Pancreas (tissue), 10 donors: ENCODE measurements at regions not wholly inside any gene's neighbourhood (a gene's known extent, or its start where the extent isn't known, plus 50 kb on each side); places are given as distances from the start of the nearest gene placed in this dataset.
A peak's percentile ranks its signal among the peaks of the same experiment; 100 is the strongest.

ENCODE experiments used
- ATAC-seq, 4 donors: fragments of 200-7000 bp; cut with Tn5 transposase; one replicate each; pipeline versions ENCODE4 v1.8.0 to v1.9.1; 2020; ENCODE audit warnings: mild to moderate bottlenecking in 4 of 4, moderate library complexity in 4 of 4
- DNase-seq, 6 donors: peaks; one replicate each; pipeline ENCODE4 v3.0.0-alpha.2; 2020
- FAIRE-seq: peaks from 2 replicates; lab custom pipeline; 2012; peaks lifted over from hg19 to GRCh38; lab: Jason Lieb, UNC
- H3K27ac ChIP-seq, 4 donors: fragments of 200-600 bp; sonication (generic); 1 replicate in 3 of 4; 2 replicates in 1 of 4; pipeline versions ENCODE4 v1.5.0 to v1.8.0; 2020
- H3K27me3 ChIP-seq, 4 donors: fragments of 200-600 bp; one replicate each; pipeline ENCODE4 v1.8.0; 2021
- H3K36me3 ChIP-seq, 3 donors: fragments of 200-600 bp; sonication (generic) in 1 of 3; one replicate each; pipeline versions ENCODE4 v1.5.0 to v1.8.0; 2020 to 2021
- H3K4me1 ChIP-seq, 3 donors: fragments of 200-600 bp; one replicate each; pipeline ENCODE4 v1.8.0; 2021
- H3K4me3 ChIP-seq, 4 donors: fragments of 200-600 bp; sonication (generic) in 2 of 4; one replicate each; pipeline versions ENCODE4 v1.5.0 to v1.8.0; 2020 to 2021
- H3K9me3 ChIP-seq, 4 donors: fragments of 200-600 bp; one replicate each; pipeline ENCODE4 v1.8.0; 2021
- CTCF ChIP-seq, 4 donors: fragments of 200-600 bp; sonication (generic) in 3 of 4; IDR thresholded peaks; one replicate each; pipeline versions ENCODE4 v1.5.0 to v1.8.0; 2021; ENCODE audit warnings: antibody characterized with exemption in 4 of 4
- WGBS, 2 donors: extraction: QIAGEN DNeasy Blood & Tissue Kit; methylation state at CpG; one replicate each; pipeline ENCODE4 v1.1.7; 2013; 5-methylcytosine and 5-hydroxymethylcytosine counted together
- intact Hi-C, 3 donors: fragments of 100-400 bp; cut with DNase I; formaldehyde crosslinking; loops; one replicate each; pipeline versions ENCODE4 v1.11.1 to v1.14.2; 2022
- donor health status: healthy with polysubstance abuse.
- donor health status: DM: no; HTN: no; CAD: no; lungs with moderate emphysema.
- donor health status: DM: no; HTN: no; CAD: no.
- donor health status: control.
- donor health status: control.
- donor health status: Bipolar disorder and iron deficiency.
- donor health status: DM: yes; HTN: yes; CAD: no.
- donor health status: DM: no; HTN: no; CAD: no.
- donor health status: DM: no; HTN: no; CAD: no.
- donor health status: DM: yes; HTN: yes; CAD: no.

DNA sequence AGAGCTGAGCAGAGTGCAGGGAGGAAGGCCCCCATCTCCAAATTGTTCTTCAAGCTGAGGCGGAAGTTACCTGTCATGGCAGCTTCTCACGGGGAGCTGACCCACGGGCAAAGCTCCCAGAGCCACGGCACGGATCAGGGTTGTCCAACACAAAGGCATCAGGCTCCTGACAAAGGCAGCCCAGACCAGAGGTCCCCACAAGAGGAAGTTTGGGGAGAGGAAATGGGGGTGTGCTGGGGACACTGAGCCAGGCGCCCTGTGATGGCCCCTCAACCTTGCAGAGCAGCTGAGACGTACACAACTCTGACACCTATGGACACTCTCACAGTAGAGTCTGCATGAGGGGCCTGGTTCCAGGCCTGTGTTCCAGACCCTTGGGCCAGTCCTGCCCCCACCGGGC, 95.6 kb downstream of the CTTN start:
- no peak for FAIRE-seq
- ATAC-seq, result no peak
- H3K9me3 ChIP-seq, result no peaks in the 10 kb centered on the region
- WGBS, 2 donors, result 95 to 98% methylated on average over 8 of the region's 8 CpGs
- H3K4me1 ChIP-seq, result no peaks in the 10 kb centered on the region
- peaks cover 0 to 9% (median 0%) of the 10 kb centered on the region in 3 donors for H3K36me3 ChIP-seq
- no peak for TF ChIP-seq CTCF (IDR thresholded peaks at IDR 0.05)
- H3K4me3 ChIP-seq, result no peak overlapping the region
- intact Hi-C loops, result no loop called here
- no peak overlapping the region for H3K27ac ChIP-seq
- peak in 1 of 6 donors; percentile 37 for DNase-seq
- no peaks in the 10 kb centered on the region for H3K27me3 ChIP-seq

DNA sequence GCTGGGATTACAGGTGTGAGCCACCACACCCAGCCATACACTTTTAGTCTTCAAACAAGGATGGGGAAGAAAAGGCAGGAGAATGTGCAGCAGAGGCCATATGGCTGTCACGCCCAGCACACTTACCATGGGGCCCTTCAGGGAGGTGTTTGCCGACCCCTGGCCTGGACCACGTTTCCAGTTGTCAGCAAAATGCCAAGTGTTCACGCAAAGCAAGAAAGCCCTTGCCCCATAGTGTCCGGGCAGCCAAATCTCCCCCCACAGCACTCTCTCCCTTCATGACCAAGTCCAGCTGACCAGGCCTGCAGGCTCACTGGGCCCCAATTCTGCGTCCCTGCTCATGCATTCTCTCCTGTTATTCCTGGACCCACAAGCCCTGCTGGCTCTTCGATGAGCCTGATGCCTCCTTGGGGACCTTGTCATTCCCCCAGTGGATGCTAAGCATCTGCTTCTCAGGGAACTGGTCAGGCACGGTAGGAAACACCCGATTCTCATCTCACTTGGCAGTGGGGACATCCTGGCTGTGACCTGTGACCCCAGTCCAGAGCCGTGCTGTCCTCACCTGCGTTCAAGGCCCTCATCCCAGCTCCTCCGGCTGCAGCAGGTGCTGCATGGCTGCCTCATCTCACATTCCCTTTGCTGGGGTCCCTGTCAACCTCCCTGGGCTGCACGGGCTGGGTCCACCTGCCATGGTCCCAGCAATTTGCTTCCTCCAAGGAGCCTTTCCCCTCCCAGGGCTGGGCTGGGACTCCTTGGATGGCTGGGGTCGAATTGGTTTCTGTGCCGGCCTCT, 96.4 kb downstream of the CTTN start:
- peaks cover 0 to 9% (median 0%) of the 10 kb centered on the region in 3 donors for H3K36me3 ChIP-seq
- TF ChIP-seq CTCF (IDR thresholded peaks at IDR 0.05), result no peak

DNA sequence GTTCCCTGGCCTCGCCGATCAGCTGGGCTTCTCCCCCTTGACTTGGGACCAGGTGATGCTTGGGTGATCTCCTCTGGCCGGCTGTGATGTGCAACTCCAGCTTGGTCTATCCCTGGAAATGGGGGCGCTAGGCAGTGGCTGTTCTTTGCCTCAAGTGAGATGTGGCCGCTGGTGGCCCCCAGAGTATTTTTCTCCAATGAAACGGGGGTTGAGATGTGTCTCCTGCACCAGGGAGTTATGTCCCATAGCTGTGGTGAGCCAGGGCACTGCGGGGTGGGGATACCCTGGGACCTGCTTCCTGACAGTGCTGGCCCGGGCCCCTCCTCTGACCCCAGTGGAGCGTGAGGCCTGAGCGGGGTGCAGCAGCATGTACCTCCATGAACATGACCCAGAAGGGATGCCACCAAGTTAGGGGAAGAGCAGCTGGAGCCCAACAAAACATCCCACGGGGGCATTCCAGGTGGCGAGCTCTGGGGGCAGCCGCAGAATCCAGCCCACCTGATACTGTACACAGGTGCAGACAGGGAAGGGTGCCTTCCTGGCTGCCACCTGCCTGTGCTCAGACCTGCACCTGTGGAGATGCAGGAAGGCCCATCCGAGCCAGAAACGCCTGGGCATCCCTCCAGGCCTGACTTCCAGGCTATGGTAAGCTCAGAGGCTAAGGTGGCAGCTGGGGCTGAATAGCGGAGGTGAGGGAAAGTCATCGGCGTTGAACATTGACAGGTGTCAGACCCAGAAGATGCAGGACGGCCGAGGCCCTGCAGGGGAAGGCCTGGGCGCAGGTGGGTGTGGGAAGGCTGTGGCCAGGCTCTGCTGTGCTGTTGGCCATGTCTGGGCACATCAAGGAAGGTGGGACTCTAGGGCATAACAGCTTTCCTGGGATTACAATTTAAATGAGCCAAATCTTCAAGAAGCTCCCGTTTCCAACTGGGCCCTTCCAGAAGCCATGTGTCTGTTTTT, 97.3 kb downstream of the CTTN start:
- Histone ChIP-seq H3K27ac (no peak overlapping the region), H3K36me3 (peaks cover 0 to 9% (median 0%) of the 10 kb centered on the region in 3 donors), H3K4me1 (no peaks in the 10 kb centered on the region), H3K9me3 (no peaks in the 10 kb centered on the region), H3K27me3 (no peaks in the 10 kb centered on the region), H3K4me3 (no peak overlapping the region)
- TF ChIP-seq CTCF (IDR thresholded peaks at IDR 0.05), result no peak
- FAIRE-seq (no peak), DNase-seq (peak in 1 of 6 donors; percentile 40), ATAC-seq (no peak)
- intact Hi-C loops, result no loop called here
- WGBS, 2 donors, result 92 to 94% methylated on average over 22 of the region's 22 CpGs

More for the DNA sequence above, 96.4 kb downstream of the CTTN start:
- H3K4me3 ChIP-seq, result no peak overlapping the region
- no peak for ATAC-seq
- FAIRE-seq, result no peak
- intact Hi-C loops, result no loop called here
- H3K9me3 ChIP-seq, result no peaks in the 10 kb centered on the region
- 90 to 99% methylated on average over 15 of the region's 15 CpGs for WGBS, 2 donors
- H3K4me1 ChIP-seq, result no peaks in the 10 kb centered on the region
- H3K27ac ChIP-seq, result no peak overlapping the region
- peak in 1 of 6 donors; percentile 44 for DNase-seq
- no peaks in the 10 kb centered on the region for H3K27me3 ChIP-seq

DNA sequence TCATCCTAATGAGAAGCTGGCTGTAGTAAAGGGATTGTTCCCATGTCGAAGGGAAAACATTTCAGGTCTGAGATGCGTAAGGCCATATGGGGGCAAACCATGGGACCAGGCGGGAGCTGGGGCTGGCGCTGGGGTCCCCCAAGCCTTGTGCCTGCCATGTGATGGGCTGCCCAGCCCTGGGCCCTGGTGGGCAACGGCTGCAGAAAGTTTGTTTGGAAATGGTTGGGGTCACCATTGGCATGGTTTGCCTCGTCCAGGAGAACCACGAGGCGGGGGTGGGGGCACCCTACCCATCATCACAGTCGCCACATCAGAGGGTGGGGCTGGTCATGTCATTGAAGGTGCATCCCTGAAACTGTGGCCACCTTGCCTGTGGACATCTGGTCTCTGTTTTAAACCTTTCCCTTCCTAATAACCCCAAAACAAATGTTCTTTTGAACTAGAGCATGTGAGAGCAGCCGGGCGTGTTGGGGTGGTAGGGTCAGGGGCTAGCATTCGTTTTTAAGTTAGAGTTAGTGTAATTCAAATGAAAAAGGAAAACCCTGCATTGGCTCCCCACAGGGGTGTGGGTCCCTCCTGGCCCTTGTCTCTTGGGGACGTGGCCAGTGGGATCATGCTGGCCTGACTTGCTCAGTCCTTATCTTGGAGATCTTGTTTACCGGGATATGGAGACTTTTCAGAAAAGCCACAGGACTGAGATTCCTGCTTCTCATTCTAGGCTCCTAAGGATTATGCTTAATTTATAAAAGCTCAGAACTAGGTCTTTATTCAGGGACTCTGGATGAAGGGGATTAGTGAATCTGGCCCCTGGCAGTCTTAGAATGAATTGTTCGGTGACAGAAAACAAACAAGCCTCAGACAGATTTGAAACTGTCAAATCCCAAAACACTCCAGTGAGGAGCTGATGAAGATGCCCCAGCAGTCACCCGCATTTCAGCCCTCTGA, 98.5 kb downstream of the CTTN start:
- ATAC-seq, result no peak
- H3K4me3 ChIP-seq, result no peak overlapping the region
- no peak overlapping the region for H3K27ac ChIP-seq
- no peak for FAIRE-seq
- no peaks in the 10 kb centered on the region for H3K27me3 ChIP-seq
- peaks cover 0 to 2% (median 0%) of the 10 kb centered on the region in 3 donors for H3K36me3 ChIP-seq
- WGBS, 2 donors, result 83 to 86% methylated on average over 16 of the region's 16 CpGs
- no peaks in the 10 kb centered on the region for H3K9me3 ChIP-seq
- H3K4me1 ChIP-seq, result no peaks in the 10 kb centered on the region
- TF ChIP-seq CTCF (IDR thresholded peaks at IDR 0.05), result no peak
- intact Hi-C loops, result no loop called here
- peak in 1 of 6 donors; percentile 38 for DNase-seq
